ENCODE measurements at regions not wholly inside any gene's neighbourhood (a gene's known extent, or its start where the extent isn't known, plus 50 kb on each side); places are given as distances from the start of the nearest gene placed in this dataset.
"Not testable (repeated sequence)": the region's sequence is repeated elsewhere in the genome, so short reads cannot be mapped to it uniquely, and the experiment has no call there.

GRCh38 chr3:130569461-130570365 is 52.7 kb downstream of the COL6A6 start:
- no peak for DNase-seq (ENCODE audit: low spot score)
- intact Hi-C loops (cut with DNase I), result no loop called here

- intact Hi-C loops (cut with DNase I), result no loop called here
- no peak for DNase-seq (ENCODE audit: low spot score)
Measured at GRCh38 chr3:130572769-130573168, 55.8 kb downstream of the COL6A6 start.

GRCh38 chr3:130576375-130577266 is 59.6 kb downstream of the COL6A6 start:
- DNase-seq (ENCODE audit: low spot score), result no peak
- intact Hi-C loops (cut with DNase I), result no loop called here

GRCh38 chr3:130582457-130583153 is 65.6 kb downstream of the COL6A6 start:
- intact Hi-C loops (cut with DNase I), result no loop called here
- no peak for DNase-seq (ENCODE audit: low spot score)

GRCh38 chr3:130594749-130595148 is 77.8 kb downstream of the COL6A6 start:
- DNase-seq (ENCODE audit: low spot score); intact Hi-C loops (cut with DNase I): not testable (repeated sequence)

GRCh38 chr3:130596484-130596883 is 79.5 kb downstream of the COL6A6 start:
- intact Hi-C loops (cut with DNase I), result no loop called here
- DNase-seq (ENCODE audit: low spot score), result no peak

GRCh38 chr3:130601442-130601971 is 84.5 kb downstream of the COL6A6 start:
- intact Hi-C loops (cut with DNase I), result no loop called here
- no peak for DNase-seq (ENCODE audit: low spot score)

GRCh38 chr3:130604806-130605205 is 87.8 kb downstream of the COL6A6 start:
- DNase-seq (ENCODE audit: low spot score), result no peak
- intact Hi-C loops (cut with DNase I), result no loop called here

GRCh38 chr3:130606336-130606735 is 89.4 kb downstream of the COL6A6 start:
- no peak for DNase-seq (ENCODE audit: low spot score)
- intact Hi-C loops (cut with DNase I), result no loop called here

GRCh38 chr3:130607553-130608154 is 90.7 kb downstream of the COL6A6 start:
- intact Hi-C loops (cut with DNase I), result no loop called here
- no peak for DNase-seq (ENCODE audit: low spot score)

GRCh38 chr3:130609166-130609979 is 92.4 kb downstream of the COL6A6 start:
- DNase-seq (ENCODE audit: low spot score), result peak; percentile 83
- intact Hi-C loops (cut with DNase I), result no loop called here

- no peak for DNase-seq (ENCODE audit: low spot score)
- intact Hi-C loops (cut with DNase I), result no loop called here
Measured at GRCh38 chr3:130619196-130619595, 102.2 kb downstream of the COL6A6 start.

GRCh38 chr3:130621824-130622223 is 104.8 kb downstream of the COL6A6 start:
- no peak for DNase-seq (ENCODE audit: low spot score)
- intact Hi-C loops (cut with DNase I), result no loop called here

- no peak for DNase-seq (ENCODE audit: low spot score)
- intact Hi-C loops (cut with DNase I), result no loop called here
Measured at GRCh38 chr3:130626049-130626448, 109.1 kb downstream of the COL6A6 start.

GRCh38 chr3:130627143-130627855 is 110.3 kb downstream of the COL6A6 start:
- DNase-seq (ENCODE audit: low spot score), result no peak
- intact Hi-C loops (cut with DNase I), result no loop called here

- no peak for DNase-seq (ENCODE audit: low spot score)
- intact Hi-C loops (cut with DNase I), result no loop called here
Measured at GRCh38 chr3:130627882-130628281, 110.9 kb downstream of the COL6A6 start.
